ENCODE measurements at regions not wholly inside any gene's neighbourhood (a gene's known extent, or its start where the extent isn't known, plus 50 kb on each side); places are given as distances from the start of the nearest gene placed in this dataset.

DNA sequence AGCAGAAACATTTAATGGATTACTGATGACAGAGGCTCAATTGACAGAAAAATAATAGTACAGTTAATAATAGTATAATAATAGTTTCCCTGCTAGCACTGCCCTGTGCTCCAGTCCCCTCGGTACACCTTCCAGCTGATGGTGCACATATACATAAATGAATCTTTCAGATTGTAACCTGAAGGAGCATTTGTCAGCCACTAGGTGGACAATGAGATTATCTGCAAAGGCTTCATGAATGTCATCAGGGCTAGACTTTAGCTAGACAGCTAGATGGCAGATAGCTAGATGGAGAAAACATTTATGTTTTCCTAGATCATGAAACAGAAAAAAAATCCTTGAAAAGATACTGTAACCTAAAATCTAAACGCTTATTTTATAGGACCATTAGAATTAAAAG is 304.4 kb upstream of the SMC2 start:
- Histone ChIP-seq H3K4me1 (no peaks in the 10 kb centered on the region), H3K4me3 (no peak overlapping the region), H3K9me3 (no peaks in the 10 kb centered on the region), H3K27me3 (no peaks in the 10 kb centered on the region), H3K36me3 (no peaks in the 10 kb centered on the region), H3K27ac (no peak overlapping the region)
- intact Hi-C loops (cut with DNase I; ENCODE audit: low total_unique reads) (no loop called here), in situ Hi-C loops (cut with MboI; ENCODE audit: low pct_ligation_motif_present in 1 of 4, low pct_unique_long_range_greater_than_20kb in 1 of 4, low sequenced_read_pairs in 3 of 4) (loop anchor here in 1 of 4 donors (25.0 kb wide), 1 partner anchor 98 kb away; no protein-coding TSS in a partner anchor)
- no peak for TF ChIP-seq POLR2AphosphoS5 (IDR thresholded peaks at IDR 0.05)
- TF ChIP-seq, protein P1, sequence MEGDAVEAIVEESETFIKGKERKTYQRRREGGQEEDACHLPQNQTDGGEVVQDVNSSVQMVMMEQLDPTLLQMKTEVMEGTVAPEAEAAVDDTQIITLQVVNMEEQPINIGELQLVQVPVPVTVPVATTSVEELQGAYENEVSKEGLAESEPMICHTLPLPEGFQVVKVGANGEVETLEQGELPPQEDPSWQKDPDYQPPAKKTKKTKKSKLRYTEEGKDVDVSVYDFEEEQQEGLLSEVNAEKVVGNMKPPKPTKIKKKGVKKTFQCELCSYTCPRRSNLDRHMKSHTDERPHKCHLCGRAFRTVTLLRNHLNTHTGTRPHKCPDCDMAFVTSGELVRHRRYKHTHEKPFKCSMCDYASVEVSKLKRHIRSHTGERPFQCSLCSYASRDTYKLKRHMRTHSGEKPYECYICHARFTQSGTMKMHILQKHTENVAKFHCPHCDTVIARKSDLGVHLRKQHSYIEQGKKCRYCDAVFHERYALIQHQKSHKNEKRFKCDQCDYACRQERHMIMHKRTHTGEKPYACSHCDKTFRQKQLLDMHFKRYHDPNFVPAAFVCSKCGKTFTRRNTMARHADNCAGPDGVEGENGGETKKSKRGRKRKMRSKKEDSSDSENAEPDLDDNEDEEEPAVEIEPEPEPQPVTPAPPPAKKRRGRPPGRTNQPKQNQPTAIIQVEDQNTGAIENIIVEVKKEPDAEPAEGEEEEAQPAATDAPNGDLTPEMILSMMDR (IDR thresholded peaks at IDR 0.05) = peak; percentile 12 to 42 (median 30)
- DNase-seq = no peak
- WGBS, 2 donors (ENCODE audit: low coverage in 1 of 2) = 55 to 75% methylated on average over 2 of the region's 2 CpGs

DNA sequence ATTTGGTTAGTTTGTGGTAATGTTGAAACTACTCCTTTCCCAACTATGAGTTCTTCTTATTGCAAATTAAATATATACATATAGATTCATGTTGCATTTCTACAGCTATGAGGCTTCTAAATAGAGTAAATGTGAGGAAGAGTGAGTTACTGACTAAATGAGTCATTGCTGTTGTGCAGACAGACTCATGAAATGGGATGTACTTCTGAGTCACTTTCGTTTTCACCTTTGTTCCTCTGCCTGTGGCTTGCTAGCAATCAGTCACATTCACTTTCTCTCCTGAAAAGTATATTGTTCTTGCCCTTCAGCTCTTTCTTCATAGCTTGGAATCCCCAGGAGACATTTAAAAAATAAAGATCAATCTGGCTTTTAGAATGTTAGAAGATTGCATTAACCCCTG is 295.5 kb upstream of the SMC2 start:
- no peak overlapping the region for H3K4me3 ChIP-seq
- no peaks in the 10 kb centered on the region for H3K4me1 ChIP-seq
- in situ Hi-C loops (cut with MboI; ENCODE audit: low pct_ligation_motif_present in 1 of 4, low pct_unique_long_range_greater_than_20kb in 1 of 4, low sequenced_read_pairs in 3 of 4) (loop anchor here in 1 of 4 donors (25.0 kb wide), 1 partner anchor 89 kb away; no protein-coding TSS in a partner anchor), intact Hi-C loops (cut with DNase I; ENCODE audit: low total_unique reads) (no loop called here)
- H3K9me3 ChIP-seq = no peaks in the 10 kb centered on the region
- H3K36me3 ChIP-seq = no peaks in the 10 kb centered on the region
- DNase-seq = no peak
- TF ChIP-seq POLR2A (IDR thresholded peaks at IDR 0.05) (no peak), EP300 (IDR thresholded peaks at IDR 0.05; ENCODE audit: low read depth) (no peak), POLR2AphosphoS5 (IDR thresholded peaks at IDR 0.05) (no peak)
- TF ChIP-seq, protein P1 (IDR thresholded peaks at IDR 0.05) = no peak
- 23% methylated on average over 1 of the region's 1 CpG; no CpG with 5 or more reads in 1 of the 2 donors for WGBS, 2 donors (ENCODE audit: low coverage in 1 of 2)
- H3K27me3 ChIP-seq = no peaks in the 10 kb centered on the region
- H3K27ac ChIP-seq = no peak overlapping the region

DNA sequence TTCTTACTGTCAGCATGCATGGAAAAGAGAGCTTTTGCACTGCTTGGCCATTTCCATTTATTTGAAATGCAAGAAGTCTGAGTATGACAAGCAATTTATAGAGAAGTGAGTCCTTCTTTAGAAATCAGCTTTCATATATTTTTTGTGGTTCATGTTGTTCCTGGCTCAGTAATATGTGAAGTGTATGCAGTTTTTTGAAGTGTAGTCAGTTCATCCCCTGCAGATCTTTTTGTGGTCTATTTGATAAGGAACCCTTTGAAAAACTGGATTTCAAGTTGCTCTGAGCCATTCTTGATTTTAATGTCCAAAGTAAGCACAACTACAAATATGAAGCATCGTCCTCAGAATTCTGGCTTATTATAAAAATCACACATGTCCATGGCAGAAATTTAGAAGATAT is 294.1 kb upstream of the SMC2 start:
- no peaks in the 10 kb centered on the region for H3K4me1 ChIP-seq
- no peaks in the 10 kb centered on the region for H3K36me3 ChIP-seq
- intact Hi-C loops (cut with DNase I; ENCODE audit: low total_unique reads) (no loop called here), in situ Hi-C loops (cut with MboI; ENCODE audit: low pct_ligation_motif_present in 1 of 4, low pct_unique_long_range_greater_than_20kb in 1 of 4, low sequenced_read_pairs in 3 of 4) (loop anchor here in 1 of 4 donors (25.0 kb wide), 1 partner anchor 87 kb away; no protein-coding TSS in a partner anchor)
- no peak overlapping the region for H3K4me3 ChIP-seq
- no peaks in the 10 kb centered on the region for H3K27me3 ChIP-seq
- H3K27ac ChIP-seq = no peak overlapping the region
- 67 to 74% methylated on average over 1 of the region's 1 CpG for WGBS, 2 donors (ENCODE audit: low coverage in 1 of 2)
- no peak for DNase-seq
- no peaks in the 10 kb centered on the region for H3K9me3 ChIP-seq
- no peak for TF ChIP-seq EP300 (IDR thresholded peaks at IDR 0.05; ENCODE audit: low read depth)
- TF ChIP-seq POLR2AphosphoS5 (IDR thresholded peaks at IDR 0.05) = no peak
- no peak for TF ChIP-seq POLR2A (IDR thresholded peaks at IDR 0.05)
- TF ChIP-seq, protein P1 (IDR thresholded peaks at IDR 0.05) = no peak

DNA sequence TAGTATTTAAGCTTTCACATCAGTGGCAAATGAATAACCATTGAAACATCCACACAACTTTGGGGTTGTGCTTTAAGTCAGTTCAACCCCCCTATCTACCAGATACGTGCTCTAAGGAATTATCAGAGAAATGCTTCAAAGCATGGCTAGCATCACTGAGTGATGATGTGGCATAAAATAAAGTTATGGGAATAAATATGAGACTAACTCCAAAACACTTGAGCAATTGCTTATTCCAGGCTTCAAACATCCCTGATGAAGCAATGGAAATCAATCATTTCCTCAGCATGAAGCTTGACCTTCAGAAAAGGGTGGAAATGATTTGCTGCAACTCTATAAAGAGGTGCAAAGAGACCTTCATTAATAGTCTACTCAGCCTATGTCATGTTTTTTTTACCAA is 292.0 kb upstream of the SMC2 start:
- WGBS, 2 donors (ENCODE audit: low coverage in 1 of 2) = 78 to 80% methylated on average over 1 of the region's 1 CpG
- no peak for DNase-seq
- H3K27me3 ChIP-seq = no peaks in the 10 kb centered on the region
- H3K27ac ChIP-seq = no peak overlapping the region
- H3K36me3 ChIP-seq = no peaks in the 10 kb centered on the region
- H3K4me3 ChIP-seq = no peak overlapping the region
- intact Hi-C loops (cut with DNase I; ENCODE audit: low total_unique reads) = no loop called here
- TF ChIP-seq EP300 (IDR thresholded peaks at IDR 0.05; ENCODE audit: low read depth) (no peak), POLR2AphosphoS5 (IDR thresholded peaks at IDR 0.05) (no peak), POLR2A (IDR thresholded peaks at IDR 0.05) (no peak)
- TF ChIP-seq, protein P1 (IDR thresholded peaks at IDR 0.05) = no peak
- no peaks in the 10 kb centered on the region for H3K4me1 ChIP-seq
- H3K9me3 ChIP-seq = no peaks in the 10 kb centered on the region
- in situ Hi-C loops (cut with MboI; ENCODE audit: low pct_ligation_motif_present in 1 of 4, low pct_unique_long_range_greater_than_20kb in 1 of 4, low sequenced_read_pairs in 3 of 4) = no loop called here

All from transverse colon (tissue), 4 donors.